Osteocyte (in vitro differentiated cells): ENCODE measurements at regions not wholly inside any gene's neighbourhood (a gene's known extent, or its start where the extent isn't known, plus 50 kb on each side); places are given as distances from the start of the nearest gene placed in this dataset.

ENCODE experiments used
- DNase-seq: peaks from one replicate; pipeline ENCODE4 v3.0.0; 2021; ENCODE audit warnings: mixed read lengths; ENCODE audit not compliant: unreplicated experiment; ENCODE audit errors: extremely low spot score
- H3K27ac Mint-ChIP-seq: one replicate; pipeline ENCODE4 v1.8.0; 2021; ENCODE audit warnings: mild to moderate bottlenecking, mixed read lengths; ENCODE audit not compliant: unreplicated experiment
- H3K27me3 Mint-ChIP-seq: one replicate; pipeline ENCODE4 v1.8.0; 2021; ENCODE audit warnings: mixed read lengths; ENCODE audit not compliant: unreplicated experiment
- H3K36me3 Mint-ChIP-seq: one replicate; pipeline ENCODE4 v1.8.0; 2021; ENCODE audit warnings: mixed read lengths; ENCODE audit not compliant: unreplicated experiment
- H3K4me1 Mint-ChIP-seq: one replicate; pipeline ENCODE4 v1.8.0; 2021; ENCODE audit warnings: mixed read lengths; ENCODE audit not compliant: unreplicated experiment
- H3K4me3 Mint-ChIP-seq: one replicate; pipeline ENCODE4 v1.8.0; 2021; ENCODE audit warnings: mild to moderate bottlenecking, moderate library complexity, mixed read lengths; ENCODE audit not compliant: unreplicated experiment
- H3K9me3 Mint-ChIP-seq: one replicate; pipeline ENCODE4 v1.8.0; 2021; ENCODE audit warnings: mixed read lengths; ENCODE audit not compliant: unreplicated experiment
- TF ChIP-seq, protein P1 (sequence below): fragments of 200-600 bp; sonication (generic); IDR thresholded peaks from 2 replicates; pipeline ENCODE4 v1.5.0; 2021; ENCODE audit warnings: antibody characterized with exemption, mild to moderate bottlenecking, moderate library complexity

DNA sequence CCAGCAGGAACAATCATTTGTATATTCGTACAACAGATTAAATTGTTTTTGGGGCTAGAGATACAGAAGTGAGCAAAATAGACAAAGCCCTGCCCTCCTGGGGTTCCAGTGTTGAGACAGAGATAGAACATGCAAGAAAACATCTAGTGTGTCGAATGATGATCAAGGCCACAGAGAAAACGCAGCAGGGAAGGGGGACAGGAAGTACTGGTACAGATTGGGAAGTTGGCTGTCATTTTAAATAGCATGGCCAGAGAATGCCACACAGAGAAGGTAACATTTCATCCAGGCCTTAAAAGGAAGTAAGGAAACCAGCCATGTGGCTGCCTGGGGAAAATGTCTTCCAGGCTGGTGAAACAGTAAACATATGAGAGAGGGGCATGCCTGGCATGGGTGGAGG, 202.6 kb upstream of the MYLIP start:
- Mint-ChIP-seq H3K27ac (no peak overlapping the region), H3K36me3 (peaks cover 7% of the 10 kb centered on the region), H3K9me3 (peaks cover 12% of the 10 kb centered on the region), H3K4me3 (no peak overlapping the region), H3K4me1 (peaks cover 19% of the 10 kb centered on the region), H3K27me3 (no peaks in the 10 kb centered on the region)
- no peak for DNase-seq
- TF ChIP-seq, protein P1, sequence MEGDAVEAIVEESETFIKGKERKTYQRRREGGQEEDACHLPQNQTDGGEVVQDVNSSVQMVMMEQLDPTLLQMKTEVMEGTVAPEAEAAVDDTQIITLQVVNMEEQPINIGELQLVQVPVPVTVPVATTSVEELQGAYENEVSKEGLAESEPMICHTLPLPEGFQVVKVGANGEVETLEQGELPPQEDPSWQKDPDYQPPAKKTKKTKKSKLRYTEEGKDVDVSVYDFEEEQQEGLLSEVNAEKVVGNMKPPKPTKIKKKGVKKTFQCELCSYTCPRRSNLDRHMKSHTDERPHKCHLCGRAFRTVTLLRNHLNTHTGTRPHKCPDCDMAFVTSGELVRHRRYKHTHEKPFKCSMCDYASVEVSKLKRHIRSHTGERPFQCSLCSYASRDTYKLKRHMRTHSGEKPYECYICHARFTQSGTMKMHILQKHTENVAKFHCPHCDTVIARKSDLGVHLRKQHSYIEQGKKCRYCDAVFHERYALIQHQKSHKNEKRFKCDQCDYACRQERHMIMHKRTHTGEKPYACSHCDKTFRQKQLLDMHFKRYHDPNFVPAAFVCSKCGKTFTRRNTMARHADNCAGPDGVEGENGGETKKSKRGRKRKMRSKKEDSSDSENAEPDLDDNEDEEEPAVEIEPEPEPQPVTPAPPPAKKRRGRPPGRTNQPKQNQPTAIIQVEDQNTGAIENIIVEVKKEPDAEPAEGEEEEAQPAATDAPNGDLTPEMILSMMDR, result no peak

DNA sequence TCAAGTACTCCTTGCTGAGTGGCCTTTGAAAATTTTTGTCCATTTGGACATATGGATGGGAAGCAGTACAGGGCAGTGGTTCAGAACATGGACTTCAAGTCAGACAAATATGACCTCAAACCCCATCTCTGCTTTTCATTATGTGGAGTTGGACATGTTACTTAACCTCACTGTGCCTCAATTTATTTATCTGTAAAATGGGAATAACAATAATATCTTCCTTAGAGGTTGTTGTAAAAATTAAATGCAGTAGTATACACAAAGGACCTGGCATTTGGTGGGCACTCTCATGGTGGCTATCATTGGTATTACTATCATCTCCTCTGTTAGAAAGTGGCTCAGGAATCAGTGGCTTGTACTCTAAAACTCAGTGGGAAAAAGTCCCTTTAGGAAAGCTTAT, 204.0 kb upstream of the MYLIP start:
- no peak for DNase-seq
- Mint-ChIP-seq H3K4me3 (no peak overlapping the region), H3K27me3 (no peaks in the 10 kb centered on the region), H3K27ac (no peak overlapping the region), H3K36me3 (no peaks in the 10 kb centered on the region), H3K9me3 (no peaks in the 10 kb centered on the region), H3K4me1 (peaks cover 19% of the 10 kb centered on the region)
- TF ChIP-seq, protein P1, result no peak

DNA sequence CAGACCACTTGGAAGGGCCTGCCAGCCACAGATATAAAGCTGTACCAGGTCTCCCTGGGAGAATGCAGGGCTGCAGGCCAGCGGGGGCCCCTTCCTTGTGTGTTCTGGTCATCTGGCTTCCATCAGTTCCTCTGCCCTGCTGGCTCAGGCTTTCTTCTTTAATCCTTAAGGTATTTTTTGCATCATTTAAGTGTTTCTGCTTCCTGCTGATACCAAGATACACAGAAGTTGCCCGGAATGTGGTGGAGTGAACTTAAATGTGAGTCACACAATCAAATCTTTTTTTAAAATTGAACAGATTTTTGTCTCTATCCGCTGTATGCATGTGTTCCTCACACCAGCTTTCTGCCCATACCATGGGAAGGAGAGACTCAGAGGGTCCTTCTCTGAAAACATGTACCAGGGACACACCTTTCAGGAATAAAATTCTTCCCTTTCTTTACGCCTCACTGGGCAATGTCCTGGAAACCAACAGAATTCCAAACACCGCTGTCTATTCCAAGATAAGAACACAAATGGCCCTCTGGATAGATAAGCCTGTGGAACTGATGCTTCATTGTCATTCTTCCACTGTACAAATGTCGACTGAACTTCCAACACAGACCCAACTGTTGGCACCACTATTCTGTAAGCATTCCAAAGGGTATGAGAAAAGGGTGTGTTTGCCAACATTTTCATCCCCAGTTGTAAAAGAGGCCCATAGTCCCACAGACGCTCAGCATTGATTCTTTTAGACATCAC, 206.2 kb upstream of the MYLIP start:
- H3K4me3 Mint-ChIP-seq, result no peak overlapping the region
- H3K36me3 Mint-ChIP-seq, result no peaks in the 10 kb centered on the region
- peak overlapping the region; percentile 36 for H3K27ac Mint-ChIP-seq
- no peaks in the 10 kb centered on the region for H3K9me3 Mint-ChIP-seq
- DNase-seq, result no peak
- H3K4me1 Mint-ChIP-seq, result peaks cover 19% of the 10 kb centered on the region
- TF ChIP-seq, protein P1, result no peak
- H3K27me3 Mint-ChIP-seq, result no peaks in the 10 kb centered on the region

DNA sequence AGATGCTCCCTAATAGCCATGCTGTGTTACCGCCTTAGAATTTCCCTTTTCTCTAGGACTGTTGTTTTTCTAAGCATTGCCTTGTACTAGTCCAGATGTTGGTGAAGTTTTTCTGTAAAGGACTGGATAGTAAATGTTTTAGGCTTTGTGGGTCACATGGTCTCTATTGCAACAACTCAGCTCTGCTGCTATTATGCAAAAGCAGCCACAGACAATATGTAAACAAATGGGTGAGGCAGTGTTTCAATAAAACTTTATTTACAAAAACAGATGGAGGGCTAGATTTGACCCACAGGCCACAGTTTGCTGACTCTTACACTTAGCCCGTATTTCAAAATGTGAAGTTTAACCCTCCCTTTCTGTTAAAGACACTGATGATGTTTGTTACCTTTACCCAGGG, 207.6 kb upstream of the MYLIP start:
- peaks cover 15% of the 10 kb centered on the region for H3K4me1 Mint-ChIP-seq
- H3K27me3 Mint-ChIP-seq, result no peaks in the 10 kb centered on the region
- no peaks in the 10 kb centered on the region for H3K36me3 Mint-ChIP-seq
- TF ChIP-seq, protein P1, result no peak
- H3K4me3 Mint-ChIP-seq, result no peak overlapping the region
- no peak overlapping the region for H3K27ac Mint-ChIP-seq
- H3K9me3 Mint-ChIP-seq, result no peaks in the 10 kb centered on the region
- no peak for DNase-seq

DNA sequence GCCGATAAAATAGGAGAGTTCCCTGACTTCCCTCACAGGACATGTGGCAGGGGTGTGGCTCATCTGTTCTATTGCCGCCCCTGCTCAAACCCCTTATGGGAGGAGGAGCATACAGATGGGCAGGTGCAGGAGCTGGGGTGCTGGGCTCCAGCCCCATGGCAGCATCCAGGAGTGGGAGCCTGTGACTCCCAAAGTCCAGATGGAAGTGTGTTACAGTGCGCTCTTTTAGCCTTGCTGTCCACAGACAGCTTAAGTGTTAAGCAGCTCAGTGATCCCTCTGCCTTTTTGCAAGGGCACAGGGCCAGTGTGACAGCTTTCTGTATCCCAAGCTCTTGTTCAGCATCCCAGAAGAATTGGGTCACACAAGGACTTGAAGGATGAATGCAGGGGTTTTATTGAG, 212.3 kb upstream of the MYLIP start:
- Mint-ChIP-seq H3K27me3 (no peaks in the 10 kb centered on the region), H3K9me3 (no peaks in the 10 kb centered on the region), H3K4me1 (peaks cover 7% of the 10 kb centered on the region), H3K36me3 (no peaks in the 10 kb centered on the region), H3K4me3 (no peak overlapping the region), H3K27ac (no peak overlapping the region)
- TF ChIP-seq, protein P1, result no peak
- no peak for DNase-seq
